Caco-2 (cell line): ENCODE measurements at regions not wholly inside any gene's neighbourhood (a gene's known extent, or its start where the extent isn't known, plus 50 kb on each side); places are given as distances from the start of the nearest gene placed in this dataset.

ENCODE experiments used
- BruUV-seq: library from RNA; stranded (reverse); fragments of 400-500 nt; replicated peaks from 2 replicates; lab custom pipeline; 2021; lab: Mats Ljungman, UMichigan
- CTCF ChIA-PET: fragments of 300-600 bp; sonication (Branson Sonifier 250); formaldehyde crosslinking; loops from one replicate; lab custom pipeline; 2022; ENCODE audit warnings: antibody characterized with exemption; lab: Charles Lee
- POLR2A ChIA-PET: fragments of 300-600 bp; sonication (Branson Sonifier 250); formaldehyde crosslinking; loops from one replicate; lab custom pipeline; 2022; ENCODE audit warnings: antibody characterized with exemption; lab: Charles Lee
- DNase-seq, 2 experiments: peaks; one replicate each; pipeline versions ENCODE4 v3.0.0 to v3.0.0-alpha.2; 2020 to 2022
- H3K27me3 ChIP-seq: replicated peaks from 2 replicates; pipeline ENCODE4 v1.6.0; 2011; ENCODE audit warnings: low read length; ENCODE audit not compliant: control insufficient read depth, insufficient read depth
- H3K36me3 ChIP-seq: 2 replicates; pipeline ENCODE4 v1.5.1; 2011; ENCODE audit warnings: low read length; ENCODE audit not compliant: control insufficient read depth, insufficient read depth
- H3K4me1 ChIP-seq: fragments of 250-450 bp; sonication (Bioruptor Pico); 2 replicates; pipeline ENCODE4 v1.5.1; 2020; ENCODE audit warnings: mild to moderate bottlenecking
- H3K4me3 ChIP-seq: 2 replicates; pipeline ENCODE4 v1.5.1; 2011; ENCODE audit warnings: low read depth, mild to moderate bottlenecking, control low read depth, low read length
- H3K9me3 ChIP-seq: fragments of 250-450 bp; sonication (Bioruptor Pico); 2 replicates; pipeline ENCODE4 v1.5.1; 2020; ENCODE audit warnings: mild to moderate bottlenecking, moderate library complexity
- H3K27ac Mint-ChIP-seq: one replicate; pipeline ENCODE4 v1.8.0; 2022; ENCODE audit warnings: mixed read lengths; ENCODE audit not compliant: unreplicated experiment
- H3K27me3 Mint-ChIP-seq: one replicate; pipeline ENCODE4 v1.8.0; 2022; ENCODE audit warnings: mixed read lengths; ENCODE audit not compliant: insufficient read depth, unreplicated experiment
- H3K36me3 Mint-ChIP-seq: one replicate; pipeline ENCODE4 v1.8.0; 2022; ENCODE audit warnings: mild to moderate bottlenecking, mixed read lengths; ENCODE audit not compliant: insufficient read depth, unreplicated experiment
- H3K4me1 Mint-ChIP-seq: one replicate; pipeline ENCODE4 v1.8.0; 2022; ENCODE audit warnings: low read depth, mixed read lengths; ENCODE audit not compliant: unreplicated experiment
- H3K4me3 Mint-ChIP-seq: one replicate; pipeline ENCODE4 v1.8.0; 2022; ENCODE audit warnings: mild to moderate bottlenecking, moderate library complexity, mixed read lengths; ENCODE audit not compliant: unreplicated experiment
- H3K9me3 Mint-ChIP-seq: one replicate; pipeline ENCODE4 v1.8.0; 2022; ENCODE audit warnings: mixed read lengths; ENCODE audit not compliant: unreplicated experiment
- CTCF ChIP-seq, 2 experiments: fragments of 200-600 bp in 1 of 2; IDR thresholded peaks; 1 replicate in 1 of 2; 2 replicates in 1 of 2; pipeline versions ENCODE4 v1.5.1 to v1.8.0; 2011 to 2022; ENCODE audit warnings: antibody characterized with exemption in 1 of 2, control low read depth in 1 of 2, inconsistent platforms in 1 of 2, low read depth in 1 of 2, low read length in 1 of 2, mild to moderate bottlenecking in 1 of 2, moderate library complexity in 1 of 2; ENCODE audit not compliant: insufficient read depth in 1 of 2, severe bottlenecking in 1 of 2, unreplicated experiment in 1 of 2
- intact Hi-C: fragments of 100-400 bp; cut with micrococcal nuclease; formaldehyde crosslinking; loops from one replicate; pipeline ENCODE4 v1.10.0; 2022; ENCODE audit not compliant: unreplicated experiment

- H3K9me3 ChIP-seq = no peaks in the 10 kb centered on the region
- intact Hi-C loops = loop anchor here (5.0 to 10.0 kb wide), 2 partner anchors 107 to 230 kb away; no protein-coding TSS in a partner anchor
- H3K4me1 Mint-ChIP-seq = no peaks in the 10 kb centered on the region
- no peaks in the 10 kb centered on the region for H3K4me1 ChIP-seq
- no peak overlapping the region for H3K27ac Mint-ChIP-seq
- no peak overlapping the region for H3K4me3 ChIP-seq
- ChIA-PET CTCF (no interaction called here), POLR2A (no interaction called here)
- no peaks in the 10 kb centered on the region for H3K36me3 ChIP-seq
- peaks cover 7% of the 10 kb centered on the region for H3K27me3 Mint-ChIP-seq
- H3K27me3 ChIP-seq = no peaks in the 10 kb centered on the region
- BruUV-seq = no TSS peak
- no peak overlapping the region for H3K4me3 Mint-ChIP-seq
- TF ChIP-seq CTCF (IDR thresholded peaks at IDR 0.05; ENCODE audit: insufficient read depth in 1 of 2, low read depth in 1 of 2, low read length in 1 of 2, severe bottlenecking in 1 of 2, unreplicated experiment in 1 of 2) = no peak
- no peaks in the 10 kb centered on the region for H3K9me3 Mint-ChIP-seq
- no peak for DNase-seq
- no peaks in the 10 kb centered on the region for H3K36me3 Mint-ChIP-seq
These were observed 268.3 kb downstream of the CD109 start for GRCh38 chr6:73964241-73964854.

- BruUV-seq = no TSS peak
- Histone ChIP-seq H3K4me3 (no peak overlapping the region), H3K27me3 (no peaks in the 10 kb centered on the region), H3K9me3 (no peaks in the 10 kb centered on the region), H3K36me3 (no peaks in the 10 kb centered on the region), H3K4me1 (no peaks in the 10 kb centered on the region)
- Mint-ChIP-seq H3K4me1 (no peaks in the 10 kb centered on the region), H3K9me3 (no peaks in the 10 kb centered on the region), H3K27ac (no peak overlapping the region), H3K36me3 (no peaks in the 10 kb centered on the region), H3K27me3 (peaks cover 7% of the 10 kb centered on the region), H3K4me3 (no peak overlapping the region)
- POLR2A ChIA-PET = no interaction called here
- no peak for DNase-seq
- TF ChIP-seq CTCF (IDR thresholded peaks at IDR 0.05; ENCODE audit: insufficient read depth in 1 of 2, low read depth in 1 of 2, low read length in 1 of 2, severe bottlenecking in 1 of 2, unreplicated experiment in 1 of 2) = no peak
- intact Hi-C loops = loop anchor here (5.0 to 10.0 kb wide), 2 partner anchors 106 to 228 kb away; no protein-coding TSS in a partner anchor
- CTCF ChIA-PET = no interaction called here
These were observed 266.9 kb downstream of the CD109 start for GRCh38 chr6:73962884-73963283.

GRCh38 chr6:73956305-73956704 lies 260.3 kb downstream of the CD109 start:
- Histone ChIP-seq H3K9me3 (no peaks in the 10 kb centered on the region), H3K4me3 (no peak overlapping the region), H3K4me1 (no peaks in the 10 kb centered on the region), H3K36me3 (no peaks in the 10 kb centered on the region), H3K27me3 (no peaks in the 10 kb centered on the region)
- TF ChIP-seq CTCF (IDR thresholded peaks at IDR 0.05; ENCODE audit: insufficient read depth in 1 of 2, low read depth in 1 of 2, low read length in 1 of 2, severe bottlenecking in 1 of 2, unreplicated experiment in 1 of 2) = no peak
- DNase-seq = no peak
- no peak overlapping the region for H3K4me3 Mint-ChIP-seq
- no peaks in the 10 kb centered on the region for H3K4me1 Mint-ChIP-seq
- no peak overlapping the region for H3K27ac Mint-ChIP-seq
- H3K27me3 Mint-ChIP-seq = no peaks in the 10 kb centered on the region
- no peaks in the 10 kb centered on the region for H3K9me3 Mint-ChIP-seq
- CTCF ChIA-PET = no interaction called here
- H3K36me3 Mint-ChIP-seq = no peaks in the 10 kb centered on the region
- BruUV-seq = no TSS peak
- POLR2A ChIA-PET = no interaction called here
- intact Hi-C loops = no loop called here
